ENCODE measurements at regions not wholly inside any gene's neighbourhood (a gene's known extent, or its start where the extent isn't known, plus 50 kb on each side); places are given as distances from the start of the nearest gene placed in this dataset.

GRCh38 chr3:25899352-25900101 lies 109.6 kb downstream of the OXSM start:
- no peak for TF ChIP-seq CTCF (IDR thresholded peaks at IDR 0.05)
- no peak for TF ChIP-seq POLR2A (IDR thresholded peaks at IDR 0.05)

Data from testis (tissue), 2 donors.